Stimulated activated CD4-positive, alpha-beta T cell treated with anti-CD3 and anti-CD28 coated beads, Interleukin-1b, Interleukin-23, amount 100 ng/mL, for 4 hours (primary cell): ENCODE measurements at regions not wholly inside any gene's neighbourhood (a gene's known extent, or its start where the extent isn't known, plus 50 kb on each side); places are given as distances from the start of the nearest gene placed in this dataset.
"Not testable (repeated sequence)": the region's sequence is repeated elsewhere in the genome, so short reads cannot be mapped to it uniquely, and the experiment has no call there.

ENCODE experiments used
- DNase-seq, 2 donors: peaks; one replicate each; pipeline ENCODE4 v3.0.0-alpha.2; 2020; ENCODE audit warnings: low read depth in 2 of 2

DNA sequence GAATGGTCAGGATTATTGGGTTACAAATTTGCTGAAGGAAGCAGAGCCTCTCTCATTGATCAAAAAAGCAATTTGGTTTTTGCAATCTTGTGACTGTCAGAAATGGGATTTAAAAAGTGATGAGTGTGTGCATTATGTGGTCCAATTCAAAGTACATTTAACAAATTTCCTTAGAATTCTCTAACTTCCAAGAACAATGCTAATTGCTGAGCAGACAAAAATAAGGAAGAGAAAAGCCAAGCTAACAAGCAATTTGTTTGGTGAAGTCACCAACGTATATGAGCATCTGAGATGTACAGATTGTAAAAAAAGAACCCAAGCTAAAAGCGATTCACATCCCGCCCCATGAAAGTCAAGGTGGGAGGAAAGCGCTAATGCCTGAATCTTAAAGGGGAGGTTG lies 1643.9 kb downstream of the CDH8 start:
- no peak for DNase-seq

DNA sequence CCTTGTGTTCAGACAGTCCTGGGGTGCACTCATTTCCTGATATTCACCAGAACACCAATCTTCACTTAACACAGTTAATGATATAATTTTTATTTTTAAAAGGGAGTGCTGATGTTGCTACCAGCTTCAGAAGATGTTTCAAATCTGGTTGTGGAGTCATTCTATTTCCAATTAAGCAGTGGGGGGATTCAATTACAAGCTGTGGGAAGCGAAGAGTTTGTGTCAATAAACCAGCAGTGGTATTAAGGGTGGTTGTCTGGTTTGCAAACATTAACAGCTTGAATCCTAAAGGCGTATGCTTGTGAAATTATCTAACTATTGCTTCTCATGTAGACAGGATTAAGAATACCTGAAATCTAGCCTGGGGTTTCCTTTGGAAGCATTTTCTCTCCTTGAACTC lies 1637.5 kb upstream of the GOT2 start:
- DNase-seq = no peak

DNA sequence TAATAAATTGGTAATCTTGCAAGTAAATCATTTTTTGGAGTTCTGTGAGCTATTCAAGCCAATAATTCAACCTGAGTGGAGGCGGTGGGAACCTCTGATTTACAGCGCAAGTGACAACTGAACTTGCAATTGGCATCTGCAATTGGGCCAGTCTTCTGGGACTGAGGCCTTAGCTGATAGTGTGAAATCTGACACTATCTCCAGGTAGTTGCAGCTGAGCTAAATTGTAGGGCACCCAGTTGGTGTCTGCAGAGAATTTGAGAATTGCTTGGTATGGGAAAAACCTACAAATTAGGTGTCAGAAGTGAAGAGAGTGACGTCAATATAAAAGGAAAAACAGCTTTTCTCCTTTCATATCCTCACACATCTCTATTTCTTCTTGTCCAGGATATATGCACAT lies 1633.6 kb upstream of the GOT2 start:
- DNase-seq = no peak

DNA sequence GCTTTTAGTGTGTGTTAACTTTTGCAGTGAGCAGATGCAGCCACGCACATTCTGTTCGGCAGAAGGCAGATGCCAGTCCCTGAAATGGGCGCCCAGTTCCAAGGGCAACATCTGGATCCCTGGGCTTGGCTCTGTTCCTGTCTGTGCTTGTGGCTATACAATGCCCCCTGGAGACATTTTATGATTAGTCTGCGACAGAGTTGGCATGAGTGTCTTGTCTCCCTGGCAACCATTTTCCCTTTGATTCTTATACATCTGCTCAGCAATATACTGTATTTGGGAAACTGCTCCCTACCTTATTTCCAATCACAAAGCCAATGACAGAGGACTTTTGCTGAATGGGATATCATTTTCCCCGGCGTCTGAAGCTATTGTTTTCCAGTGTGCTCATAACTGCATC lies 1629.5 kb upstream of the GOT2 start:
- no peak for DNase-seq

DNA sequence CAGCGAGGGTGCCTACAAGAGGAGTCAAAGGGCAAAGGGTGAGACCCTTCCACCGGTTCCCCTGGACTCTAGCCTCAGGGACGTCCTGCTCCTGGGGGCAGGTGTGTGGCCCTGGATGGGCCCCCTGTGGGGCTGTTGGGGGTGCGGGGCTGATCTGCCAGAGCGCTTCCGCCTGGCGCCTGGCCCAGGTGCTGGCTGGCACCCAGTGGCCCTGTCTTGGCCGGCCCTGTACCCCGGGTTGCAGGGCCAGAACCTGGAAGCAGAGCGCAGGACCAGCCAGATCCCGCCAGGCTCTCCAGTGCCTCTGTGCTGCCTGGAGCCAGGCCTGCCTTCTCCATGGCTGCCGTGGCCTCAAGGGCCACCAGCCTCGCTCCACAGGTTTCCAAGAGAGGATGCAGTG lies 1625.8 kb upstream of the GOT2 start:
- DNase-seq = not testable (repeated sequence)

DNA sequence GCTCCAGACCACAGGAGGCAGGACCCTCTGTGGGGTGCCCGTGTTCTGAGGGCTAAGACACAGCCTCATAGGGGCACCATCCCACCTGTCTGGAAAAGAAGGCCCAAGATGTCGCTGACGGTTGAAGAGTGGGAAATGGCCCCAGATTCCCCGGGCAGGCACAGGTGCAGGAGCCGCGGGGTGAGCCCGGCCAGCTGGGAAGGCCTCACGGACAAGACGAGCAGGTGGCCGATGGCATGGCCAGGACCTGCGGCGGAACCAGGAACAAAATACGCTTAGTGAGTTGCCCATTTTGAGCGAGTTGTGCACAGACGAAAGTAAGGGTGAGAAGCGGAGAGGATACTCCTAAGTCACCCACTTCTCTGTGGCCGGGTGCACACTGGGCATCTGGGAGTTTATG lies 1625.3 kb upstream of the GOT2 start:
- not testable (repeated sequence) for DNase-seq

DNA sequence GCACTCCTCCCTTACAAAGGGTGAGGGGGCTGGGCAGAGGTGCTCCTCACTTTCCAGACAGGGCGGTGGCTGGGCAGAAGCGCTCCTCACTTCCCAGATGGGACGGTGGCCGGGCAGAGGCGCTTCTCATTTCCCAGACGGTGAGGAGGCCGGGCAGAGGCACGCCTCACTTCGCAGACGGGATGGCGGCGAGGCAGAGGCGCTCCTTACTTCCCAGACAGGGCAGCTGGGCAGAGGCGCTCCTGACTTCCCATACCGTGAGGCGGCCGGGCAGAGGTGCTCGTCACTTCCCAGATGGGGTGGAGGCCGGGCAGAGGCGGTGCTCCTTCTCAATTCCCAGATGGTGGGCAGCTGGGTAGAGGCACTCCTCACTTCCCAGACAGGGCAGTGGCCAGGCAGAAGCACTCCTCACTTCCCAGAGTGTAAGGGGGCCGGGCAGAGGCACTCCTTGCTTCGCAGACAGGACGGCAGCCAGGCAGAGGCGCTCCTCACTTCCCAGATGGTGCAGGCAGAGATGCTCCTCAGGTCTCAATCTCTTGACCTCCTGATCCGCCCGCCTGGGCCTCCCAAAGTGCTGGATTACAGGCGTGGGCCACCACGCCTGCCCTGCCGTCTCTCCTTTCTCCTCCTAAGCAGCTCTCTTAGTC lies 1623.9 kb upstream of the GOT2 start:
- DNase-seq = not testable (repeated sequence)

DNA sequence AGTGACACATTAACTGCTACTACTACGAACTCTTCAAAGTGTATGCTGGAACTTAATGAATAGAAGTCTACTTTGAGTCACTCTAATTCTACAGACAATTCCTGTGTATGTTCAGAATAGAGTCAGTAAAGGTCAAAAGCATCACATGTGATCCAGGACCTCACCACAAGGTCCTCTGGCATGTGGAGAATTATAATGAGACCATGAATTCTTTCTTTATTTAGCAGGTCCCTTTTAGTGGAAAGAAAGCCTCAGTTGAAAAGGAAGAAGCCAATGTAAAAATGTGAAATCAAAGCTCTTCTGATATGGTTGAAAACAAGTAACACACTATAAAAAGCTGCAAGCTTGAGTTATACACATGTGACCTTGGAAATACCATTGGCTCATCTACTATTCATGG lies 1612.1 kb upstream of the GOT2 start:
- DNase-seq = no peak

DNA sequence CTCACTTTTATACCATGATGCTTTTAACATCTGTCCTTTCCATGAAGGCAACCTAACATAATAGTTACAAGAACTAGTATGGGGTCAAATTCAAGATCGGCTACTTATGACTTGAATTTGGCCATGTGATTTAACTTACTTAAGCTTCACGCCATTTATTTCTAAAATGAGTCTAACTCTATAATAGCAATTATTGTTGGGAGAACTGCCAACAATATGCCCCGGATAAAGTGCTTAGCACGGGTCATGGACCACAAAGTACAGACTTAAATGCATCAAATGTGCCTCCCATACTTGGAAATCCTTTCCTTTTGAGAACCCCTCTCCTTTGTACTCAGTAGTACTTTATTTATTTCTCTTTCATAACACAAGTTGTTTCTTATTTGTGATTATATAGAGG lies 1603.6 kb upstream of the GOT2 start:
- no peak for DNase-seq

DNA sequence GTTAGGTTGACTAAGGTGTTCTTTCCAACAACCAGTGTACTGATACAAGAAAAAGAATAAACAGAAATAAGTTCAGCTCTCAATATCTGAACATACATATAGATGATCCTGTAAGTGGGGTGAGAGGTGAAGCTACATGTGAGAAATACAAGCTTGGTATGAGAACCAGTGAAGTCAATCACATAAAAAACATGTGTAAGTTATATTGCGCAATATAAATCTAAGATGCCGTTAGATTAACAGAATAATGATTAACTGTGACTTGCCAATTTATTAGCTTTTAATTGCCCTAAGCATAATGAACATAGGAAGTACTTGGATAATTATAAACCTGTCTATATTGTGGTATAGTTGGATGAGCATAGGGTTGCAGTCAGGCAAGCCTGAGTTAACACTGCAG lies 1597.1 kb upstream of the GOT2 start:
- no peak for DNase-seq

DNA sequence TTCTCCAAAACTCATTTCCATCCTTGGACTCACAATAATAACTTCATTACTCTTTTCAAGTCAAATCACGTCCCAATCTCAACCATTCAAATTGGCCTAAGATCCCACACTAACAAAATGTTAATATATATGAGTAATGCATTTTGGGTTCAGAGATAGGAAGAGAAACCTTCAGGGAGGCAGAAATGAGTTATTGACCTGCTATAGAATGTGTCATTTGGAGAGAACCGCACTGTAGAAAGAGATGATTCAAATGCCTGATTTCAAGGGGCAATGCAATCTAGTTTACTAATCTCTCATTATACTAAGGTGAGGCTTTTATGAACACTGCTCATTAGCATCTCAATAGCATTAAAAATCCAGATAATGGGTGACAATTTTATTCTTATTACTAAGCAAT lies 1595.0 kb upstream of the GOT2 start:
- no peak for DNase-seq

DNA sequence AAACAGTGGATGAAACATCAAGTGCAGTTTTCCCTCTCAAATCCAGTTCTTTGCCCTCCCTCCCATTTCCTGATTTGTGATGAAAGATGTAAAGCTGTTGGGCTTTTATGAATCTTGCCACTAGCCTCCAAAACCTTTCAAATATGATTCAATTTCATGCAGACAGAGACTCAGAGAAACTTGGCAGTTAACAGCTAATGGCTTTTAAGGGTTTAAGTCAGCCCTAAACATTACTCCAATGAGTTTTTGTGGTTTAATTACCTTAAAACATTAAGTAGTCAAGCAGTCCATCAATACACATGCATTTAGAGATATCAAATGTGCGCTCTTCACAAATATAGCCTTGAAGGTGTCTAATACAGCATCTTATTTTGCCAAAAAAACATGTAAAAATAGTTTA lies 1594.0 kb upstream of the GOT2 start:
- no peak for DNase-seq

DNA sequence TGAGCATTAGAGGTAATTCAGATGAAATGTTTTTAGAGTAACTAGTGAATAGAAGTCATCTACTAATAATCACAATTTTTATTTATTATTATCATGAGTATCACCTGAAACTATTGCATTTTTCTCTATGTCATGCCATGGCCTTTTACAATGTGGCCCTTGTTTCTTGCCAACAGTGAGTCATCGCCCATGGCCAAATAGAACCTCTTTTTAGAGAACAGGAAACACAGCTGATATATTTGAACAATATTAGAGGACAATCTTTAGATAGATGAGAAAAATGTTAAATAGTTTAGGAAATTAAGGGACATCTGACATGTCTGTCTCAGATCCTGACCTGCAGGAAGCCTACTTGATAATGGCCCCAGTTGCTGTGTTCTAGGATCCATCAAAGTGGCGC lies 1584.4 kb upstream of the GOT2 start:
- DNase-seq = no peak

DNA sequence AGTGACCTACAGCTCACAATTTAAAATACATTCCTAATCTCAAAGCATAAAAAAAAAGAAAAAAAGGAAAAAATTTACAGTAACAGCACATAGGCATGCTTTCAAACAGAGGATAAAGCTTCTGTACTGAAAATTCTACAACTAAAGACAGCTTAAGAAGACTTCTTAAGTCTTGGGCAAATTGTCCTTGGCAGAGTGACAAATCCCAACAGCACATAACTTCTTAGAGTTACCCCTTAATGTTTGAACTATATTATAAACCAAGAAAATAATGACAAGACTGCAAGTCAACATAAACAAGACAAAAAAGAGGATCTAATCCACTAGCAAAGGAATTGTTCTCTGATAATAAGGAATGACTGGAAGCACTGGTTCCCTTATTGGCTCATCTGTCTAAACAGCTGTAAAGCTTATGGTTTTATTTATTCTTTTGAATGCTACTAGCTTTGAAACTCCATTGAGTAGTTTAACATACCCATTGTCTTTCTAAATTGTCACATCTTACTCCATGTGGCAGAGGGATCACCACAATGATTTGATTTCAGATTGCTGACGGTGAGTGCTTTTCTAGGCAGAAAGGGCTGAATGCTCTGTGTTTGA lies 1576.8 kb upstream of the GOT2 start:
- no peak for DNase-seq

DNA sequence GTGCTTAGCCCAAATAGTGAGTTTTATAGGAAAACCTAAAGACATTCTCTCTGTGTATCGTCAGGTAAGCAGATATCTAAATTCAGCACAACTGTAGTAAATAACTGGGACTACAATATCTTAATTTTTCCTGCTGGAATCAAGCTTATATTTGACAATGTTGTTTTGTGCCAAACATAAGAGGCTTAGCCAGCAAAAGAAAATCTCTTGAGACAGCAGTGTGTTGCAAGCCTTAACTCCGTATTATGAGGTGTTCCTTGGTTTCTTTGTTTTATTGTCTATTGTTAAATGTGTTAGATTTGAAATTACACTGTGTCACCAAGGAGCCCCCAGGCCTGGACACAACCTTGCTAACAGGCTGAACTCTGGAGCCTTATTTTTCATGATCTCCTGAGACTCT lies 1570.6 kb upstream of the GOT2 start:
- DNase-seq = no peak

DNA sequence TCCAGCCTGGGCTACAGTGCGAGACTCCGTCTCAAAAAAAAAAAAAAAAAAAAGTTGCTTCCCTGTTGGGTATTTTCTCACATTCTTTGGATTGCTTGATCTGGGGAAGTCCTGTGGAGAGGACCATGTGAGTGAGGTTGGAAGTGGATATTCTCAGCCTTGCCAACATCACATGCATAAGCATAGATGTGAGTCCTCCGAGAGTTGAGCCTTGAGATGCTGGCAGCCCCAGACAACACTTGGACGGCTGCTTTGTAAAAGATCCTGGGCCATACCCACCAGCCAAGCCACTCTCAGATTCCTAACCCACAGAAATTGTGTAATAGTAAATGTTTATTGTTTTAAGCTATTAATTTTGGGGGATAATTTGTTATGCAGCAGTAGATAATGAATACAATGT lies 1570.0 kb upstream of the GOT2 start:
- no peak for DNase-seq

DNA sequence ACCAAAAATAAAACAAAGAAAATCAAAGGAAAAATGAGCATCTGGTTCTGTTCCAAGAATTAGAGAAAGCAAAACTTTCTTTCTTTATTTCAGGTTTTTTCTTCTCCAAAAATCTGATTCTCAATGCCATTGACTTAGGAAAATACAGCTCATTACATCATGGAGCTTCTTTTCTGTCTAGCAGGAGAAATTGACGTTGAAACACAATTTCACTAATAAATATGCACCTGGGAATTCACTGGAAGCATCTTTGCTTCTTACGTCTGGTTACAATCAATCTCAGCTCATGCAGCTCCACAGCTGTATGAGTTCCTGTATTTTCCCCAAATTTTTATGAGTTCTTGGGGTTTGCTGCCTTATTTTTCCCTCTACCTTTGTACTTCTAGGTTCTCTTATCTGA lies 1568.6 kb upstream of the GOT2 start:
- DNase-seq = no peak

DNA sequence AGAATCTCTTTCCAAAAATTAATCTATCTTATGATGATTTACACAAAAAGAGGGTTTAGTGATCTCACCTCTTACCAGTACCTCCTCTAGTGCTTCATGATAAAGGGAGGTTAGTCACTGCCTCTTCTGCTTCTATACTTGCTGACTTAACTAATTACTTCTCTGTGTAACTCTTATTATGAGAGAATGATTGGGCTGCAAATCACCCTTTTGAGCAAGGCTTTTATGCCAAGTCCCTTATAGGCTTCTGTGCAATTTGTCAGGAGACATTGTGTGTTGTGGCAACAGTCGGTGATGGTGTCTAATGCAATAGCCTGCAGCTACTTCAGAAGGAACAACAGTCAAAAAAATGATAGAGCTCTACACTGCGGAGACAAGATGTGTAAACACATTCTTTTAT lies 1568.1 kb upstream of the GOT2 start:
- DNase-seq = no peak

DNA sequence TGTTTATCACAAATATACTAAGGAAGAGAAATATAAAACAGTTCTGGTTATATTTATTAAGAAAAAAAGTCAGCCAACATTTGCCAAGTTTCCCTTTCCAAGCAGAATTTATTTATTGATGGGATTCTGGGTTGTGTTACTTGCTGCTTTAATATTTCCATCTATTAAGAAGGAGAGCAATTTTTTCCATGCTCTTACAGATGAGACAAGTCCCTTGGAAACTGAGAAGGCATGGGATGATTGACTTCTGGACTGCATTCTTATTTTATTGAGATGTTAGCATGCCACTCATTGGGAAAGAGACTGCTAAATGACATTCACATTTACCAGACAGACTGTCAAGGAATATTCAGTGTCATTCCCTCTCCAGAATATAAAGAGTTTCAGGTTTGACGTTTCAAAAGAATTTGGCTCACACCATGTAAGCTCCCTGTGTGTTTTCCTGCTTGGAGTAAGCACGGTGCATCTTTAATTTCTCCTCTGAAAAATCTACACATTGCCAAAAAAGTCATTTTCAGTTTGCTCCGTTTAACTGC lies 1565.2 kb upstream of the GOT2 start:
- no peak for DNase-seq

DNA sequence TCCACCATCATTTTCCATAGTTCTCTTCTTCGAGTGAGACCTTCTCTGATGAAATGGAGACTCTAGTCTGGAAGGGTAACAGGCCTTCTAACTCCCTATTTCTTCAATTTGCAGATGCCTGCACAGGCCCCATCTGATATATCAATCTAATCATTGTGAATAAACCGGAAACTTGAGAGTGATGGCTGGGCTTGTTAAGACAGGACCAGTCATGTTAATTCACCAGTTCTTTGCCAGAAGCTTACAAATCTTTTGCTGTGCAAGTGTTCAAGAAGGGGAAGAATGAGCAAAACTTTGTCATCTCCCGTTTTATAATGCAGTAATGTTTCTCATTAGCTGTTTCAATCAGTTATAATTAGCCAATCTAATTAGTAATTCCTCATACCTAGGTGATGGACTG lies 1561.3 kb upstream of the GOT2 start:
- no peak for DNase-seq

DNA sequence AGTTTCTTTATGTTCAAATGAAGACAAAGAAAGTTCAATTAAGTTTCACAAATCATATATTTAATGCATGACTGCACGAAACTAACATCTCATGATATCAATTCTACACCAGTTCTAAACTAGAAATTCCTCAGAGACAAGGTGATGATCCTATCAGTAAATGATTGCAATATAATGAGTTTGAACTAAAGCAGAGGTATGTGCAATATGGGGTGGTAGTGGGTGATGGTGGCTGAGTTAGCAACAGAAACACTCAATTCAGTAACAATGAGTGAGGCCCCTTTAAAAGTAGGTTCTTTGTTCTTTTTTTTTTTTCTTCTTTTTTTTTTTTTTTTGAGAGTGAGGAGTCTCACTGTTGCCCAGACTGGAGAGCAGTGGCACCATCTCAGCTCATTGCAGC lies 1551.7 kb upstream of the GOT2 start:
- DNase-seq = no peak

DNA sequence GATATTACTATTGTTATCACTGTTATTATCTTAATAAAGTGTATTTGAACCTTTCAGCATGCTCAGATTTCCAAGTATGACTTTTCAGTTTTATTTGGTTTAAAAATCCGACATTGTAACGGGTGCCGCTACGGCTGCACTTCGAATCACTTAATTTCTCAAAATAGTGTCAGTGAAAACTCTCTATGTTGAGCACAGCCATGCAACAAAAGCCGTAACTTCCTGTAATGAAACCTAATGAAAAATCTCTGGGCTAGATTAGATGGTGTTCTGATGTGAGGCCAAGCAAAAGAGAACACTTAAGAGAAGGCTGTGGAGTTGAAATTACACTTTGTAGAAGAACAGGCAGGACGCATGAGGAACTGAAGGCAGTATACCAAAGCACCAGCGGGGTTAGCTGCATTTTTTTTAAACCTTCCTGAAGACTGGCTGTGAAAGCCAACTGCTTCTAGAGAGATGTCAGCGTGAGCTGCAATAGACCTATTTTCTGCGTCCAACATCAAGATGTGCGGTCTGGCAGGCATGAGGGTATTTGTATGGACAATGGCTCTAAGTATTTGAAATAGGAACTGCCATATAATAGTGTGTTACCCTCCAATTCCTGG lies 1545.0 kb upstream of the GOT2 start:
- DNase-seq = no peak

DNA sequence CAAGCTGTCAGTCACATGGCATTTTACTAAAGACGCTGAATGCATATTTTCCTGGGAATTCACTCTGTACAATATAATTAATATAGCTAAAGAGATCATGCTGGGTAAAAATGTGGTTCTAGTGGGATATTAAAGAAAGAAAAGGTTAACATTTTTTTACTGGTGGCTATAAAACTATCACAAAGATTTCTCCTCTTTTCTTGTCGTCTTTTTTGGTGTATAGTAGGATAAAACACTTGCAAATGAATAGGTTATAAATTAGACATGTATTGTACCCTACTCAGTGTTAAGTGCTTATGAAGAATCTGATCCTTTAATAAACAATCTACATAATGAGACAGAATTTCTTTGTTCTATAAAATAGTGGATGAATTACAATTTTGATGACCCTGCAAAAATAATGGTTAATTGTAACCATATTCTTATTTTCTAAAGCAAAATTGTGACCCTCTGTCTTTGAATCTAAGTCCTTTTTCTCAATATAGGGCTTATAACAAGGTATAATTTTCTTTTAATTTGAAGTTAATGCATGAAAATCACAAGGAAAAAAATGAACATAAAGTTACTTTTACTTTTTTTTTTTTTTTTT lies 1540.4 kb upstream of the GOT2 start:
- no peak for DNase-seq
